Hematopoietic multipotent progenitor cell treated with erythropoietin and hydrocortisone succinate and interleukin-3 and kit ligand, for 15 days (in vitro differentiated cells): ENCODE measurements at regions not wholly inside any gene's neighbourhood (a gene's known extent, or its start where the extent isn't known, plus 50 kb on each side); places are given as distances from the start of the nearest gene placed in this dataset.
"Not testable (repeated sequence)": the region's sequence is repeated elsewhere in the genome, so short reads cannot be mapped to it uniquely, and the experiment has no call there.

ENCODE experiments used
- DNase-seq: peaks from one replicate; pipeline ENCODE4 v3.0.0-alpha.2; 2015; ENCODE audit warnings: low spot score

DNA sequence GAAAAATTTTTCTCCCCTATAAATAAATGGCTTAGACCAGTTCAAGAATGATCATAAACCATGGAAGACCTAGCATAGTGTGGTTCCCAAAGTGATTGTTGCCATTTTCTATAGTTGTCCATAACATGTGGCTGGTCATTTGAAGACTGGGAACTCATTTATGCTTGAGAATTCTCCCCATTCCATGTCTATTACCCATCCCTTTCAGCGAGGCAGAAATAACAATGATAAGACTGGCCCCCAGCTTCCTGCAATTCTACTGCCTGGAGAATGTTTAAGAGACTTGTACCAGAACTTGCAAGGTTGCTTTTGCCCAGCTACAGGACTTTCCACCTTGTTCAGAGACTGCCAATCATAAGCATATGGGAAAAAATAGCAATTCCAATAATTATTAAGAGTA, 146.5 kb upstream of the CDH11 start:
- no peak for DNase-seq

DNA sequence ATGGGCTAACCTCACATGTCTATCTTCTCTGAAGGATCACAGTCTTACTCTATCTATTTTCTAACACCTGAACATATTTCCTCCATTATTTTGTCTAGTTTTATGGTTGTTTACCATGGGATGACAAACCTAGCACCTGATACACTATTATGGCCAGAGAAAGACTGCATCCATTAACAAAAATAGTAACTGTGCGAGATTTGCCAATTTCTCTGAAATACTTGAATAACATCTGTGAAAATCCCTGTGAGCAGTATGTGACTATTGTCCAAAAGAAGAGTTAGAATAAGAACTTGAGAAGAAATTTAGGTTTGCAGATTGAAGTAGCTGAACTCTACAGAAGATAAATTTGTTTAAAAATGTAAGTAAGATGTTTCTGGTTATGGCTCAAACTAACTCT, 142.0 kb upstream of the CDH11 start:
- DNase-seq = no peak

DNA sequence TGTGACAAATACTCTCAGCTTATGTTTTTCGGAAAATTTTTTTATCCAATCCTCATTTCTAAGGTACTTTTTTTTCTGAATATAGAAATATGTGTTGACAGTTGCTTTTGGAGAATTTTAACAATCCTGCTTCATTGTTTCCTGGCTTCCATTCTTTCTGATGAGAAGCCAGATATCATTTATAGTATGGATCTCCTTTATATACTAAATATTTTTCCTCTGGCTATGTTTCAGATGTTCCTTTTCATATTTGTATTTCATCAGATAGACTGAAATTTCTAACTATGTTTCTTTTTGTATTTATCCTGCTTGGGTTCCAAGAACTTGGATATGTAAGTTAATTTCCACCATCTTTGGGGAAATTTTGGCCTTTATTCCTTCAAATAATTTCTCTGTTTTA, 138.9 kb upstream of the CDH11 start:
- no peak for DNase-seq

DNA sequence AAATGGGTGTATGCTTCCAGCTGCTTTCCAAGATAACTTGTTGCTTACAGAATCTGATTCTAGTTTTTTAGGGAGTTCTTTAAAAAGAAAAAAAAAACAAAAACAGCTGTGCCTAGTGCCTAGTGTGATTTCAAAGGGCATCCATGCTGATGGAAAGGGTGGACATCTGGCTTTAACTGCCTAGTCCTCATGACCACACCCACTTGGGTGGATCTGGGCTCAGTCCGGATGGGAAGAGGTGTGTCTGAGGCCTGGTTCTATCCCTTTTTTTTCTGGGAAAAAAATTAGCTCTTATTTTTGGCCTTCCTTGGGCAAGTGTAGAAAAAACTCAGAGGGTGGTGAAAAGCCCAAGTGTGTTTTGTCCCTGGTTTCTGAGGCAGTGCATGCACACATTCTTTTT, 132.3 kb upstream of the CDH11 start:
- no peak for DNase-seq

DNA sequence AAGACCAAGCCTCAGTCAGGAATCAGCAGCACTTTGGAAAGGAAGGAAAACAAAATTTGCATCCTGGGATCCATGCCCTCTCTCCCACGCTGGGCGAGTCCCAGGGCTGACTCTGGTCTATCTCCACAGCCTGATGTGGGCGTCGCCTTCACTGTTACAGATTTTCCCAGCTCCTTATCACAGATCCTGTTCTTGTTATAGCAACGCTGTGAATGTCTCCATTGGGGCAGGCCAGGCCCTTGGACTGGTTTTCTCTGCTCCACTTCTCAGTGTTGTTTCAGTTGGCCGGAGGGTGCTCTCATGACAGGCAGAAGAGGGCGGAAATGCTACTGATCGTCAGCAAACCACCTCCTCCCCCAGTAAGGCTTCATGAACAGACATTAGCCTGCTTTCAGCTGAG, 127.9 kb upstream of the CDH11 start:
- no peak for DNase-seq

DNA sequence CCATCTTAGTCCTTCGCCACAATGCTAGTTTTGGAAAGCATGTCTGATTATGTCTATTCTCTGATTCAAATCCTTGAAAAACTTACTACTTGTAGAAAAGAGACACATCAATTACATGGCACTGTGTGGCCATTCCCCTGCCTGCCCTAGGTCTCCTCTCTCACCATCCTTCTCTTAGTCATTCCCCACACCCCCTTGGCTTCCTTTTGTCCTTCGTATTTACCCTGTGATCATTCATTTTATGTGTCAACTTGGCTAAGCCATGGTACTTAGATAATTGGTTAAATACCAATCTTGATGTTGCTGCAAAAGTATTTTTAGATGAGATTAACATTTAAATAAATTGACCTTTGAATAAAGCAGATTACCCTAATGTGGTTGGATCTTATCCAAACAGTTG, 122.9 kb upstream of the CDH11 start:
- DNase-seq = no peak

DNA sequence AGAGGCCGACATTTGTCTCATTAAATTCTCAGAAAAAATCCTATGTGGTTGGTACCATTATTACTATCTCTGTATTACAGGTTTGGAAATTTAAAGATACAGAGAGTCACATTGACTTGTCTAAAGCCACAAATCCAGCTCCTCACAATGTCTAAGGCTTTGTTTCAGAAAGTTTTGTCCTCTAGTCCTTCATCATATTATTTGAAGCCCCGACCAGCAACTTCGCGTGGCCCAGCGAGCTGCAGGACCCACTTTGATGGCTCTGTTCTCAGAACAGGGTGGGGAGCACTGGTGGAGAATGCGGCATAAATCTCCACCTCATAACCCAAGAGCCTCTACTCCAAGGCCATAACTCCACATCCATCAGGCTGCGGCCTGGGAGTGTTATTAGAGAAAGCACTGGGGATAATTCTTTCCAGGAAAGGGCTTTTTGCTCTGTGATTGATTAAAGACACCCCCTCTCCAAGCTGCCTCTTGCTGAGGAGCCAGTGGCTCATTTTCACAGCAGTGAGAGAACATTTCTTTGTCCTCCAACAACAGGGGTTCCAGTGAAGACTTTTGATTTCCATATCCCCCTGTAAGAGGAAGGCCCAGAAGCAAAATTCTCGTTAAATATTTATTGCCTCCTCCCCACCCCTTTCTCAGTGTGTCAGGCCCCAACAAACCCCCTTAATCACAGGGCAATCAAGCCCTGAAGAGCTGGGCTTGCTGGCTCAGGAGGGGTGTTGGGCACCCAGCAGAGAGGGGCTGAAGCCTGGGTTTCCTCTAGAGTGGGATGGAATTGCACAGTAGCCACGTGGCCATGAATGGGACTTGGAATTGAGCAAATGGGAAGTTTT, 113.7 kb upstream of the CDH11 start:
- DNase-seq = no peak

DNA sequence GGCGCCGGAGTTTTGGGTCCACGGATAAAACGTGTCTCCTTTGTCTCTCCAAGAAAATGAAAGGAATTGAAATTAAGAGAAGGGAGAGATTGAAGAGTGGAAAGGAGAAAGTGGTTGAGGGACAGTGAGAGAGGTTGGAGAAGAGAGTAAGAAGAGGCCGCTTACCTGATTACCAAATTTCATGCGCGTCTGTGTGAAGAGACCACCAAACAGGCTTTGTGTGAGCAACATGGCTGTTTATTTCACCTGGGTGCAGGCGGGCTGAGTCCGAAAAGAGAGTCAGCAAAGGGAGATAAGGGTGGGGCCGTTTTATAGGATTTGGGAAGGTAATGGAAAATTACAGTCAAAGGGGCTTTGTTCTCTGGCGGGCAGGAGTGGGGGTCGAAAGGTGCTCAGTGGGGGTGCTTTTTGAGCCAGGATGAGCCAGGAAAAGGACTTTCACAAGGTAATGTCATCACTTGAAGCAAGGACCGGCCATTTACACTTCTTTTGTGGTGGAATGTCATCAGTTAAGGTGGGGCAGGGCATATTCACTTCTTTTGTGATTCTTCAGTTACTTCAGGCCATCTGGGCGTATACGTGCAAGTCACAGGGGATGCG, 113.0 kb upstream of the CDH11 start:
- not testable (repeated sequence) for DNase-seq

DNA sequence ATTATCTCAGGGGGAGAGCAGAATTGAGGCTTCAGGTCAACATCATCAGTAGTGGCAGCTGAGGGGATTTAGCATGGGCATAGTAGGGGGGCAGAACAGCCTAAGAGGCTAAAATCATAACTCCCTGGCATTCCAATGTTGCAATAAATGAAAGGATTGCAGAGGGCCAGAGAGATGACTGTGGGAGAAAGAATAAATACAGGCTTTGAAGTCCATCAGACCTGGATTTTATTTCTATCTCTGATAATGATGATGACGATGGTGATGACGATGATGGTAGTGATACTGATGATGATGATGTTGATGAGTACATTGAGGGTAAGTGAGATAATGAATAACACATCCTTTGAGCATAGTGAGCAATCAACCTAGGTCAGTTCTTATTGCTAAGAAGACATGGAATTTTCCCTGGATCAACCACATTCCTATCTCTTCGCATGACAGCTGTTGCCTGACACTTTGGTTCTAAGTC, 107.4 kb upstream of the CDH11 start:
- no peak for DNase-seq

DNA sequence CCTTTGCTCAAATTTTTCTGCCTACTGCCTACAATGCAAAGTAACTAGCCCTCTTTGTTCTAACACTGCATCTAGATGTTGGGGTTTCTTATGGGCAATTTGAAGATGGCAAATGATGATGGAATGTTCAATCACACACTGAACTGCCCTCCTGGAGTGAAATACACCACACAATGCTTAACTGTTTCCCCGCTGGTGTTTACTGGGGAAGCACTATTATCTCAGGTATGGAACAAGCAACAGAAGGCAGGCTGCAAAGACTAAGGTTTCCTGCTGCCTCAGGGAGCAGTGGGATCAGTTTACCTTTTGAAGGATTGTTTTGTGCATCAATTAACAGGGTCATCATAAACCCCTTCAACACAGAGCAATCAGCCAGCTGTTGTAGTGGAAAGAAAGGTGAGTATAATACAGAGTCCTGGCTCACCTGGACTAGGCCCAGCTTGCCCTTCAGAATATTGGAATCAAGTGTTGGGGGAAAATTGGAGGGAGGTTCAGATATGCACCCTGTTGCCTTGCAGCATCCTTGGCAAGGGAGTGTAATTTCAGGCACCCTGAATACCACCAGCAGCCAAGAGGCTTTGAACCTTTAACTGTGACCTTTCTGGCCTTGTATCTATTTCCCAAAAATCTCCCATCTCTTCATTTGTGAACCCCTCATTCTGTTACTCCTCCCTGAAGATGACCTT, 105.4 kb upstream of the CDH11 start:
- DNase-seq = no peak

DNA sequence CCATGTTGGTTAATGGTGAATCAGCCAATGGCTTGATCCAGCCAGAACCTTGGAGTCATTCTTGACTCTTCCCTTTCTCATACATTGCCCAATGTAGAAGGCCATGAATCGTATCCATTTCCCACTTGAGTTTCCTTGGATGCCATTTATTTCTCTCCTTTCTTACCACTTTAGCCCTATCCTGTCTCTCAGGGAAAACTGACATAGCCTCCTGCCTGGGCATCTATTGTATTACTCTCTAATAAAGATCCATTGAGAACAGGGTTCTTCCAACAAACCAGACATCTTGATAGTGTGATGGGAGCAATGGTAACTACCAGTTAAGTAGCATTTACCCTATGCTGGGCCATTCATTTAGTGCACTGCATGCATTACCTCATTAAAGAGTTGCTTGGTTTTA, 104.2 kb upstream of the CDH11 start:
- no peak for DNase-seq

DNA sequence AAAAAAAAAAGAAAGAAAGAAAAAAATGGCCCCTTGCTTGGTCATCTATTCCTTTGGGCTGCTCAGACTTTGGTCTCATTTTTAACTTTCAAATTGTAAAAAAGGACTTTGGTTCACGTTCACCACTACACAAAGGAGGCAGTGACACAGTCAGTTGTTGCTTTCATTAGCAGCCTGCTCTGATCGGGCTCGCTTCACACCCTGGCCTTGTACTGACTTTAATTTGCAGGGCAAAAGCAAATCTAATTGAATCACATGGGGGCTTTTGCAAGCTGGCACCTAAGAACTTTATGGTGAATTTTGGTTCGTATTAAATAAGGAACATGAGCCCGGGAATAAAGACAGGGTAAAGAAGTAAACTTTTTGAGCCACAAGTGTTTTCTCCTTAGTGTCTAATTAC, 103.6 kb upstream of the CDH11 start:
- DNase-seq = no peak

DNA sequence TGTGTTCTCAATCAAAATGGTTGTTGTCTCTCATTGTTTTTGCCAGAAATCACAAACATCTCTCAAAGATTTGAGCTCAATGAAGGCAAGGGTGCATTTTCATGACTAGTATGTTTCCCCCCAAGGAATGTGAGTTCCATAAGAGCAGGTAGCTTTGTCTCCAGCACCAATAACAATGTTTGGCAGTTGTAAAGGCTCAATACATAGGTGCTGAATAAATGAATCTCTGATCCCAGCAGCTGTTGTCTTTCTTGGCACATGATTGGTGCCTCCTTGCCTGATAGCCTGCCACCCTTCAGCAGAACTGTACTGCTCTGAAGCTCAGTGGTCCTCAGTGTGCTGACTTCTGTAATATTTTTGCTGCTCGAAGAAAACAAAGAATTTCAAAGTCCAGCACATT, 103.1 kb upstream of the CDH11 start:
- no peak for DNase-seq

DNA sequence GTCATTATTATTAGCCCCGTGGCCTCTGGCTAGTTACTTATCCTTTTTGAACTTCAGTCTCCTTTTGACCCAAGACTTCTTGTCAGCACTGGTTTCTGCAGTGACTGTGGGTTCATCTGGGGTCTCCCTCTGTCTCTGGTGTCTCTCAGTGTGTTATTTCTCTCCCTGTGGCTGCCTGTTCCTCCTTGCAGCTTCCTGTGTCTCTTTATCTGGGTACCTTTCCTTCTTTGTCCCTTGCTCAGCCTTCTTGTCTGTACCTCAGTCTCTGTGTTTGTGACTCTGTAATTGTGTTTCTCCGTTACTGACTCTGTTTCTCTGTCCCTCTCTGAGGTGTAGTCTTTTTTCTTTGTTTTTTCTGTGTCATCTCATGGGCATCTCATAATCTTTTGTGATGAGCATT, 102.6 kb upstream of the CDH11 start:
- DNase-seq = no peak

DNA sequence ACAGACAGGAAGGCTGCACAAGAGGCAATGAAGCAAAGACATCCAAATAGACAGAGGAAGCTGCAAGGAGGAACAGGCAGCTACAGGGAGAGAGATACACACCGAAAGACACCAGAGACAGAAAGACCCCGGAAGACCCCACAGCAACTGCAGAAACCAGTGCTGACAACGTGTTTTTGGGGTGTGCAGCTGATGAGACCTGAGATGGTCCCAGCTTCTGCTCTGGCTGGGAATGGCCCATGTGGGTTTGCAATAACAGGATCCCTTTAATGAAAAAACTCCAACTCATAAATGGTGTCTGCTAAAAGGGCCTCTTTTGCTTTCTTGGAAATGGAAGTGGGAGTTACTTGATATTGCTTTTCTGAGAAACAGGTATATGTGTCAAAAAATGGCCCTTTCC, 101.5 kb upstream of the CDH11 start:
- no peak for DNase-seq

DNA sequence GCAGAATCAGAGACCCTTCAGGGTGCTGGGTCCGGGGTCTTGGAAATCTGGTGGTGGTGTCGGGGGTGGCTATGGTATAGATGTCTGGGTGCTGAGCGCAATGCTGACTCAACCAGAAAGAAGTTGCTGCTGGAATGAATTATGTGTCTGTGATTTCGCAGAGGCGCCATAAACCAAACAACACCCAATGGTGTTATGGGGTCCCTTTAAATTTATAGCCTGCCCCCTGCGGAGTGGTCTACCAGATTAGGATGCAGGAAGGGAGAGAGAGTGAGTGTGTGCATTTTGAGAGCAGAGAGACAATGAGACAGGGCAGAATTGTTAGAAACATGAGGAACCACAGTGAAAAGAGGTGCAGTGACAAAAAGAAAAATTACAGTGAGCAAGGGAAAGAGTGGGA, 100.7 kb upstream of the CDH11 start:
- no peak for DNase-seq

DNA sequence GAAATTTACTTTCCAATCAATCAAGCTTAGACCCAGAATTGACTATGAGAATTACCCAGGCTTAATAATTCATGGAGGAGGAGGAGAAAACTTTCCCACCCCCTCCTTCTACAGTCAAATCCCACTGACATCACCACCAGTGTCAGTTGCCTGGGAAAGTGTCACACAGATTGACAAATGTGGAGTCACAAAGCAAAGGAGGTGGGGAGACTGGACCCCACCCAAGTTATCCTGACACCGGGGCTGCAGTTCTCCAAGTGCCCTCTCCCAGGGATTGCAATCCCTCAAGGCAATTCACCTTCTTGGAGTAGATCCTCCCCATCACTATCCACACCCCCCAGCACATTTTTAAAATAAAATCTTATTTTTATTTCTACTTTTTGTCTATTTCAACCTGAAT, 100.2 kb upstream of the CDH11 start:
- DNase-seq = no peak

DNA sequence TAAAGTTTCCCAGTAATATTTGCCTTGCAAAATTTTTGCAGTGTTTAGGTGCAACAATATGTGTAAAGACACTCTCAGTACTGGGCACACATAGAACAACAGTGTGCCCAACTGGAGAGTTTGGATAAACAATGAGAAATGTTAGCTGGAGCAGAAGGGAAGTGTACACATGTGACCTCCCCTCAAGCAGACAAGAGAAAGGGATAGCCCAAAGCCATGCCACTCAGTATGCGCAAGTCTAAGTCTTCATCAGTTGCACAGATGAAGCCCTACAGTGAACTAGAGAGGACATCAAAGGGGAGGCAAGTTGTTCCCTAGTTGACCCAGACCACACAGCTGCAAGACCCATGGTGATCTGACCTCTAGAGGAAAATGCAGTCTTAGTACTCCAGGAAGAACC, 97.9 kb upstream of the CDH11 start:
- no peak for DNase-seq

DNA sequence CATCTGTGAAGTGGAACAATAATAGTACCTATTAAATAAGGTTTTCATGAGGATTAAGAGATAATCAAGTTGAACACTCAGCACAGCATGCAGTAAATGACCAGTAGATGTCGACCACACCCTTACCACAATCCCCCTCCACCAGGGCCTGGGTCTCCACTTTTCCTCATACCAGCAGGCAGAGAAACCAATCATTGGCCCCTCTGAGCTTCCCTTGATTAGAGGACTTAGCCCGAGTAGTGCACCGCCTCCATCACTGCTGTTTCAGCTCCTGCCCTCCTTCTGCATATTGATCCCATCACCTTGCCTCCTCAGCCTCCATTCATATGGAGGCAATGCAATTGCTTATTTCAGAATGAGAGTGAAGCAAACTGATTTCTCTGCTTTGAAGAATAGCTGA, 96.5 kb upstream of the CDH11 start:
- no peak for DNase-seq

DNA sequence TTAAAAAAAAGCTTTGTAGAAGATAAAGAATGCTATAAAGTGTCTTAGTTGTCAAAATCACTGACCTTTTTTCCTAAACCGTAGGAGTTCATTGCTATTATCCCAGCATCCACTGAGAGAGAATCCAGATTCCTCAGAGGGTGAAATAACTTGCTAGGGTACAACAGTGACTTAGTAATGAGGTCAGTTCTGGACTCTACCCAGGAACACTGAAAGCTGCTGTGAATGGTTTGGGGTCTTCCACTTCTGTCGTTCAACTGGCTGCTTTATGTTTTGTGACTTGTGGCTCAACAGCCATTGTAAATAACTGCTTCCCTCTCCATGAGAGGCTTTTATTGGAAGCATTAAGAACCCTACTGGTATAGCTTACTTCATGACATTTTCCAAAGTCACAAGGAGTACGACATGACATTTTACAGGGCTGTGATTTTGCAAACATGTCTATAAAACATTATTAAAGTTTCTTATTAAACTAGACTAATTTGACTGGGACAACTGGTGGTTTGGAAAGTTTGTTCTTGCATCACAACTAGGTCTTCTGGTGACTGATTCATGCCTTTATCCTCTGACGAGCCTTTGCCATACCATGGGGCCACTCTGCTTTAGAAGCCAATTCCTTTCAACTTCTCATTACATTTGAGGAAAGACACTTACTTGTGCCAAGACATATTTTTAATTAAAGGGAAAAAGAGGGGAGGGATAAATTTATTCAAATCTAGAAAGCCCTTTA, 92.2 kb upstream of the CDH11 start:
- DNase-seq = no peak

DNA sequence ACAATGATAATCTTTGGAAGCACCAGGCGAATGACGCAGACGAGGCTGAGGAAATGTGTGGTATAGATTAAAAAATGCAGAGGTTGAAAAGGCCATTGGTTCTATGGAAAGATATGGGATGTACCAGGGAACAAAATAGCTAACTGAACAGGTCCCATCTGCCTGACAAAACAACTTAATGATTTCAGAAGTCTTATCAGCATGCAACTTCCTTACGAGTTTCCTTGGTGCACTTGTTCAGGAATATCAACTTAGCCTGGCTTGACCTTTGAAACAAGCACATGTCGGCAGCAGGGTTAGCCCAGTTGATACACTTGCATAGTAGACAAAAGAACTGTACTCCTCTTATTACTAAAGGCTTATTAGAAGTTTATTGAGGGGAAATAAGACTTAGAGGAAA, 90.9 kb upstream of the CDH11 start:
- DNase-seq = no peak

DNA sequence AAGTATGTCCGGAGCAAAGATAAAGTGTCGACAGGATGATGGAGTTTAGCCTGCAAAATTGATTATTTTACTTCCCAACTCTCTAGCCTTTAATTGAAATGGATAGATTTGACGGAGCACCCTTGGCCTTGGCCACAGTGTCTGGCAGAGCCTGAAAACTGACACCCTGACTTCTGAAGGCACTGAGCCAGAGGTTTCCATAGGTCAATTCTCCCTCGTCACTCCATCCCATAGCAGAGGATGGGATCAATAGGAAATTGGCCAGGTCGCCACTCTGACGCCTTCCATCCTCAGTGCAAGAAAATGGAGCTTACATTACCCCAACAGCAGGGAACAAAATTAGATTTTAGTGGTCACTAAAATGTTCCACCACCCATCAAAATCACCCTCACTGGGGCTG, 90.4 kb upstream of the CDH11 start:
- DNase-seq = no peak

DNA sequence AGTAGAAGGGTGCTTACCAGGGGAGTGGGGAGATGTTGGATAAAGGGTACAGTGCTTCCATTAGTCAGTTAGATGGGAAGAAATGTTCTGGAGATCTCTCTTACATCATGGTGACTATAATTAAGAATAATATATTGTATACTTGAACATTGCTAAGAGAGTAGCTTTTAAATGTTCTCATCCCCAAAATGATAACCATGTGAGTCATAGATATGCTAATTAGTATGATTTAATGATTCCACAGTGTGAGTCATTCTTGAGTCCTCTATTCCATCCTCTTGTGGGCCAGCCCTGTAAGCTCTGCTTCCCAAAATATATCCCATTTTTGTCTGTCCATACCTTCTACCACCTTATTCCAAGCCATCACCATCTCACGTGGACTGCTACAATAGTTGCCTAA, 80.6 kb upstream of the CDH11 start:
- DNase-seq = no peak
